Activated CD4-positive, alpha-beta T cell treated with anti-CD3 and anti-CD28 coated beads, Interleukin-2, amount 50 U/mL, for 16 hours (primary cell): ENCODE measurements at regions not wholly inside any gene's neighbourhood (a gene's known extent, or its start where the extent isn't known, plus 50 kb on each side); places are given as distances from the start of the nearest gene placed in this dataset.

Experiments
- DNase-seq: peaks from one replicate; pipeline ENCODE4 v3.0.0-alpha.2; 2020

GRCh38 chr6:50236164-50236563 lies 186.4 kb upstream of the DEFB112 start:
- DNase-seq = no peak

- no peak for DNase-seq
These were observed 190.1 kb upstream of the DEFB112 start for GRCh38 chr6:50239853-50240252.

- DNase-seq = no peak
These were observed 191.3 kb upstream of the DEFB112 start for GRCh38 chr6:50240986-50241385.

GRCh38 chr6:50249493-50249892 lies 199.8 kb upstream of the DEFB112 start:
- DNase-seq = no peak

- DNase-seq = no peak
These were observed 207.6 kb upstream of the DEFB112 start for GRCh38 chr6:50257322-50257721.

GRCh38 chr6:50259903-50260302 lies 210.2 kb upstream of the DEFB112 start:
- DNase-seq = no peak

- DNase-seq = no peak
These were observed 215.4 kb upstream of the DEFB112 start for GRCh38 chr6:50264995-50265571.

GRCh38 chr6:50270415-50270814 lies 220.7 kb upstream of the DEFB112 start:
- DNase-seq = no peak

GRCh38 chr6:50271266-50271665 lies 221.5 kb upstream of the DEFB112 start:
- DNase-seq = no peak

GRCh38 chr6:50271817-50272216 lies 222.1 kb upstream of the DEFB112 start:
- DNase-seq = no peak

GRCh38 chr6:50272611-50273010 lies 222.9 kb upstream of the DEFB112 start:
- no peak for DNase-seq

GRCh38 chr6:50276771-50277261 lies 227.1 kb upstream of the DEFB112 start:
- DNase-seq = no peak

- DNase-seq = no peak
These were observed 228.0 kb upstream of the DEFB112 start for GRCh38 chr6:50277774-50278173.

- no peak for DNase-seq
These were observed 228.9 kb upstream of the DEFB112 start for GRCh38 chr6:50278663-50279062.

- no peak for DNase-seq
These were observed 236.0 kb upstream of the DEFB112 start for GRCh38 chr6:50285735-50286134.

GRCh38 chr6:50288241-50288640 lies 238.5 kb upstream of the DEFB112 start:
- DNase-seq = no peak

- DNase-seq = no peak
These were observed 239.2 kb upstream of the DEFB112 start for GRCh38 chr6:50288881-50289280.

GRCh38 chr6:50289366-50289765 lies 239.6 kb upstream of the DEFB112 start:
- DNase-seq = no peak

GRCh38 chr6:50301307-50301706 lies 251.6 kb upstream of the DEFB112 start:
- DNase-seq = no peak

- DNase-seq = no peak
These were observed 255.9 kb upstream of the DEFB112 start for GRCh38 chr6:50305660-50306059.

GRCh38 chr6:50318536-50318935 lies 268.8 kb upstream of the DEFB112 start:
- no peak for DNase-seq

- DNase-seq = no peak
These were observed 280.6 kb upstream of the DEFB112 start for GRCh38 chr6:50330347-50330746.

- DNase-seq = no peak
These were observed 281.2 kb upstream of the DEFB112 start for GRCh38 chr6:50330963-50331362.

- no peak for DNase-seq
These were observed 284.0 kb upstream of the DEFB112 start for GRCh38 chr6:50333696-50334095.

- DNase-seq = no peak
These were observed 287.9 kb upstream of the DEFB112 start for GRCh38 chr6:50337532-50338122.
